D721Med (cell line): ENCODE measurements at regions not wholly inside any gene's neighbourhood (a gene's known extent, or its start where the extent isn't known, plus 50 kb on each side); places are given as distances from the start of the nearest gene placed in this dataset.

ENCODE experiments used
- DNase-seq: peaks from one replicate; pipeline ENCODE4 v3.0.0; 2011; ENCODE audit warnings: low spot score; ENCODE audit not compliant: insufficient read length
- FAIRE-seq: peaks from 2 replicates; lab custom pipeline; 2011; peaks lifted over from hg19 to GRCh38; lab: Jason Lieb, UNC
- CTCF ChIP-seq: IDR thresholded peaks from 2 replicates; pipeline ENCODE4 v1.5.1; 2012; ENCODE audit warnings: mild to moderate bottlenecking, control low read depth; ENCODE audit not compliant: insufficient read depth; ENCODE audit errors: missing control alignments

- FAIRE-seq = no peak
Observed at GRCh38 chr20:7010527-7010926, 243.0 kb downstream of the BMP2 start.

GRCh38 chr20:7015257-7015656, 247.8 kb downstream of the BMP2 start:
- no peak for TF ChIP-seq CTCF
- DNase-seq (no peak), FAIRE-seq (no peak)

More at GRCh38 chr20:7010527-7010926, 243.0 kb downstream of the BMP2 start:
- TF ChIP-seq CTCF = no peak
- no peak for DNase-seq

GRCh38 chr20:7022597-7022996, 255.1 kb downstream of the BMP2 start:
- DNase-seq (no peak), FAIRE-seq (no peak)
- TF ChIP-seq CTCF = no peak

GRCh38 chr20:7025635-7026034, 258.1 kb downstream of the BMP2 start:
- DNase-seq (no peak), FAIRE-seq (no peak)
- TF ChIP-seq CTCF = no peak

GRCh38 chr20:7029019-7029418, 261.5 kb downstream of the BMP2 start:
- FAIRE-seq (no peak), DNase-seq (no peak)
- TF ChIP-seq CTCF = no peak

GRCh38 chr20:7031222-7031621, 263.7 kb downstream of the BMP2 start:
- DNase-seq (no peak), FAIRE-seq (no peak)
- TF ChIP-seq CTCF = no peak

- FAIRE-seq (no peak), DNase-seq (no peak)
- no peak for TF ChIP-seq CTCF
Observed at GRCh38 chr20:7038029-7038428, 270.5 kb downstream of the BMP2 start.
